ENCODE measurements at regions not wholly inside any gene's neighbourhood (a gene's known extent, or its start where the extent isn't known, plus 50 kb on each side); places are given as distances from the start of the nearest gene placed in this dataset.

- DNase-seq = no peak
These were observed 53.5 kb upstream of the TSHZ3 start for GRCh38 chr19:31402529-31403316.

GRCh38 chr19:31406106-31406505 lies 56.9 kb upstream of the TSHZ3 start:
- no peak for DNase-seq

GRCh38 chr19:31408460-31409124 lies 59.4 kb upstream of the TSHZ3 start:
- no peak for DNase-seq

- DNase-seq = no peak
These were observed 64.1 kb upstream of the TSHZ3 start for GRCh38 chr19:31413353-31413752.

- DNase-seq = no peak
These were observed 66.1 kb upstream of the TSHZ3 start for GRCh38 chr19:31415322-31415721.

- DNase-seq = no peak
These were observed 67.3 kb upstream of the TSHZ3 start for GRCh38 chr19:31416548-31416947.

GRCh38 chr19:31418055-31418454 lies 68.8 kb upstream of the TSHZ3 start:
- no peak for DNase-seq

GRCh38 chr19:31418692-31419430 lies 69.6 kb upstream of the TSHZ3 start:
- DNase-seq = no peak

GRCh38 chr19:31419871-31420445 lies 70.7 kb upstream of the TSHZ3 start:
- no peak for DNase-seq

- DNase-seq = no peak
These were observed 71.8 kb upstream of the TSHZ3 start for GRCh38 chr19:31421082-31421481.

GRCh38 chr19:31421856-31422255 lies 72.6 kb upstream of the TSHZ3 start:
- no peak for DNase-seq

- DNase-seq = no peak
These were observed 74.7 kb upstream of the TSHZ3 start for GRCh38 chr19:31423896-31424295.

- DNase-seq = no peak
These were observed 75.8 kb upstream of the TSHZ3 start for GRCh38 chr19:31424861-31425620.

GRCh38 chr19:31427857-31428256 lies 78.6 kb upstream of the TSHZ3 start:
- DNase-seq = no peak

- DNase-seq = no peak
These were observed 81.1 kb upstream of the TSHZ3 start for GRCh38 chr19:31430381-31430780.

GRCh38 chr19:31432201-31432810 lies 83.1 kb upstream of the TSHZ3 start:
- DNase-seq = no peak

- DNase-seq = no peak
These were observed 87.0 kb upstream of the TSHZ3 start for GRCh38 chr19:31436121-31436776.

- DNase-seq = no peak
These were observed 89.4 kb upstream of the TSHZ3 start for GRCh38 chr19:31438401-31439269.

- no peak for DNase-seq
These were observed 90.0 kb upstream of the TSHZ3 start for GRCh38 chr19:31439270-31439573.

GRCh38 chr19:31444931-31445330 lies 95.7 kb upstream of the TSHZ3 start:
- no peak for DNase-seq

- DNase-seq = no peak
These were observed 96.2 kb upstream of the TSHZ3 start for GRCh38 chr19:31445406-31445805.
